ENCODE measurements at regions not wholly inside any gene's neighbourhood (a gene's known extent, or its start where the extent isn't known, plus 50 kb on each side); places are given as distances from the start of the nearest gene placed in this dataset.

DNA sequence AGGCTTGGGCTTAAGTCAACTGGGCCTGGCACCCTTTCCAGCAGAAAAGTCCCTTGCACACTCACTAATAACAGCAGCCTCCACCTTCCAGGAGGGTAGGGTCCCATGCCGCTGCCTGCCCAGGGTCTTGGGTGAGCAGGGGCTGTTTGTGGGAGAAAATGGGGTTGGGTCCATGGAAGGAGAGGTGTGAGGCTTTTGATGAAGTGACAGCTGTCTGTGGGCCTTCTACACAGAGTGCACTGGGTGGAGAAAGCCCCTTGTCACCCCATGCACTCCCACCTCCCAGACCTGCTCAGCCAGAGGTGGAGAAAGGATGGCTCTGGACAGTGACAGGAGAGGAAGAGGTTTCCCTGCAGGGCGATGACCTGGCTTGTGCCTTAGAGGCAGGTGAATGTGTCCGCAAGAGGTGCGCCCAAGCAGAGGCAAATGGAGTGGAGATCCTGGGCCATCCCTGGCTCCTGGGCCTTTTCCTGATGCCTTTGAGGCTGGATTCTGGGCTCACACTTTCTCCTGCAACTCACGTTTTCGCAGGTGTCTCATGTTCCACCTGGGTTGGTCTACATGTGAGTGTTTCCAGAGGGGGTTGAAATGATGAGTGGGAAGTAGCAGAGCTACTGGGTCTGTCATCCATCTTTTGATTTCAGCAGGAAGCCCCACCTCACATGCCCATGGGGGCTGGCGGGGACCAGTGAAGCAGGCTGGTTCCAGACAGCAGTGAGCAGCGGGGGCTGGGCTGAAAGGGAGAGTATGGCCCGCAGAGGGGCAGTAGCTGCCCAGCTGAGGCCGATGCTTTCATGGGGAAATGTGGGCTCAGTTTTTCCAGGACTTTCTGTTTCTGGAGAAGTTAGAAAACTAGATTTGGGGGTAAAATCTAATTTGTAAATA is 85.2 kb upstream of the PRR23E start:
- TF ChIP-seq POLR2AphosphoS5 (IDR thresholded peaks at IDR 0.05; ENCODE audit: low read depth, low read length) = no peak
- no peak for TF ChIP-seq POLR2A (IDR thresholded peaks at IDR 0.05; ENCODE audit: low read depth, low read length)
- no peak for TF ChIP-seq TAF1 (IDR thresholded peaks at IDR 0.05; ENCODE audit: borderline replicate concordance, low read depth, low read length)
